SK-N-SH (cell line): ENCODE measurements at regions not wholly inside any gene's neighbourhood (a gene's known extent, or its start where the extent isn't known, plus 50 kb on each side); places are given as distances from the start of the nearest gene placed in this dataset.

Experiments used
- CTCF ChIP-seq: fragments of 200-600 bp; sonication (generic); IDR thresholded peaks from 2 replicates; pipeline ENCODE4 v1.6.1; 2017; ENCODE audit warnings: antibody characterized with exemption, mild to moderate bottlenecking, moderate library complexity
- ELF1 ChIP-seq: IDR thresholded peaks from 2 replicates; pipeline ENCODE4 v1.4.0; 2012
- EP300 ChIP-seq, 2 experiments: IDR thresholded peaks; 2 replicates each; pipeline versions ENCODE4 v1.4.0 to v1.6.1; 2012; ENCODE audit warnings: borderline replicate concordance in 1 of 2, low read depth in 1 of 2, low read length in 1 of 2
- EZH2phosphoT487 ChIP-seq: fragments of 200-600 bp; sonication (generic); IDR thresholded peaks from 2 replicates; pipeline ENCODE4 v1.6.1; 2017; ENCODE audit warnings: low read depth, mixed run types, mild to moderate bottlenecking, antibody characterized with exemption, moderate library complexity, borderline replicate concordance
- FOSL2 ChIP-seq: IDR thresholded peaks from 2 replicates; pipeline ENCODE4 v1.4.0; 2012; ENCODE audit warnings: low read depth, mild to moderate bottlenecking, moderate library complexity, borderline replicate concordance
- FOXJ3 ChIP-seq: sonication (generic); formaldehyde crosslinking; IDR thresholded peaks from 2 replicates; pipeline ENCODE4 v1.5.1; 2020; ENCODE audit warnings: mild to moderate bottlenecking, missing genetic modification reagents
- GABPA ChIP-seq: IDR thresholded peaks from 2 replicates; pipeline ENCODE4 v1.4.0; 2012; ENCODE audit warnings: low read depth, mild to moderate bottlenecking
- MAX ChIP-seq: IDR thresholded peaks from 2 replicates; pipeline ENCODE4 v1.4.0; 2012; ENCODE audit warnings: low read depth
- MXI1 ChIP-seq: IDR thresholded peaks from 2 replicates; pipeline ENCODE4 v1.6.1; 2012; ENCODE audit warnings: mild to moderate bottlenecking, low read depth, low read length, improper control_type of control experiment
- POLR2AphosphoS5 ChIP-seq: IDR thresholded peaks from 2 replicates; pipeline ENCODE4 v1.6.1; 2012; ENCODE audit warnings: low read depth, low read length
- RAD21 ChIP-seq: IDR thresholded peaks from 2 replicates; pipeline ENCODE4 v1.6.1; 2012; ENCODE audit warnings: mild to moderate bottlenecking, low read length
- RCOR1 ChIP-seq: fragments of 150-350 bp; IDR thresholded peaks from 2 replicates; pipeline ENCODE4 v1.6.1; 2017; ENCODE audit warnings: antibody characterized with exemption, low read length
- REST ChIP-seq: IDR thresholded peaks from 2 replicates; pipeline ENCODE4 v1.6.1; 2012; ENCODE audit warnings: mild to moderate bottlenecking, low read depth, low read length, moderate library complexity
- RXRA ChIP-seq: IDR thresholded peaks from 2 replicates; pipeline ENCODE4 v1.4.0; 2012; ENCODE audit warnings: low read depth, mild to moderate bottlenecking, borderline replicate concordance

GRCh38 chr22:48953103-48953720 lies 874.5 kb downstream of the BRD1 start:
- no peak for TF ChIP-seq MAX
- no peak for TF ChIP-seq CTCF
- TF ChIP-seq MXI1 = no peak
- no peak for TF ChIP-seq EZH2phosphoT487
- TF ChIP-seq GABPA = no peak
- TF ChIP-seq RCOR1 = no peak
- no peak for TF ChIP-seq REST
- no peak for TF ChIP-seq EP300 (IDR thresholded peaks at IDR 0.05; ENCODE audit: borderline replicate concordance in 1 of 2, low read depth in 1 of 2, low read length in 1 of 2)
- no peak for TF ChIP-seq FOXJ3 (CRISPR knock-in tag)
- TF ChIP-seq POLR2AphosphoS5 = no peak
- TF ChIP-seq RXRA = no peak
- no peak for TF ChIP-seq FOSL2
- no peak for TF ChIP-seq RAD21
- no peak for TF ChIP-seq ELF1
